Natural killer cell treated with Interleukin-12 subunit alpha and Interleukin-12 subunit beta and Interleukin-15 and Interleukin-18, amount 100 ng/mL, for 72 hours (primary cell): ENCODE measurements at regions not wholly inside any gene's neighbourhood (a gene's known extent, or its start where the extent isn't known, plus 50 kb on each side); places are given as distances from the start of the nearest gene placed in this dataset.

ENCODE experiments used
- ATAC-seq, 2 donors: fragments of 150-1000 bp; cut with Tn5 transposase in 1 of 2; sonication (Bioruptor Pico), chemical (Tn5 transposase) in 1 of 2; 2 replicates each; pipeline ENCODE4 v1.10.0; 2021
- DNase-seq: peaks from one replicate; pipeline ENCODE4 v3.0.0; 2022; ENCODE audit warnings: low spot score
- H3K27ac Mint-ChIP-seq, 2 donors: 1 replicate in 1 of 2; 2 replicates in 1 of 2; pipeline ENCODE4 v1.8.0; 2022; ENCODE audit warnings: mixed read lengths in 2 of 2, mild to moderate bottlenecking in 1 of 2, moderate library complexity in 1 of 2
- H3K27me3 Mint-ChIP-seq, 2 donors: 1 replicate in 1 of 2; 2 replicates in 1 of 2; pipeline ENCODE4 v1.8.0; 2022; ENCODE audit warnings: mixed read lengths in 2 of 2
- H3K36me3 Mint-ChIP-seq: one replicate; pipeline ENCODE4 v1.8.0; 2022; ENCODE audit warnings: mixed read lengths
- H3K4me1 Mint-ChIP-seq, 2 donors: 1 replicate in 1 of 2; 2 replicates in 1 of 2; pipeline ENCODE4 v1.8.0; 2022; ENCODE audit warnings: low read depth in 2 of 2, mixed read lengths in 2 of 2, mild to moderate bottlenecking in 1 of 2
- H3K4me3 Mint-ChIP-seq: one replicate; pipeline ENCODE4 v1.8.0; 2022; ENCODE audit warnings: mixed read lengths
- H3K9me3 Mint-ChIP-seq: 2 replicates; pipeline ENCODE4 v1.8.0; 2022; ENCODE audit warnings: mixed read lengths

DNA sequence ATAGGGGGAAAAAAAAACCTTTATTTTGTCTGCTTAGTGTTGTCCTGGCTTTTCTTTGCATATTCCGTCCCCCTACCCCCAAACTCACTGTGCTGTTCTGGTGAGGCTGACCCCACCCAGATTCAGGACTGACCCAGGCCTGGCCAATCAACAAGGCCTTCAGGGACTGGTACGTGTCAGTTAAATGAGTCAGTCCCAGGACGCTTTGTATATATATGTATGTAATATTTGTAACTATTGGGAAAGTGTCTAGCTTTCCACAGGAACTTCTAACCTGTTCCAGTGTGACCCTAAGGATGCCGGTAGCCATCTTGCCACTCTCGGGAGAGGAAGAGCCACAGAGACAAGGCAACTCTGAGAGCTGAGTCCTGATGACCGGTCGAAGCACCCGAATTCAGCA lies 107.4 kb downstream of the VCPKMT start:
- no peak for DNase-seq
- H3K36me3 Mint-ChIP-seq: peaks cover 9% of the 10 kb centered on the region
- H3K27ac Mint-ChIP-seq: peak overlapping the region in 1 of 2 donors; percentile 92
- no peaks in the 10 kb centered on the region for H3K9me3 Mint-ChIP-seq
- peaks cover 15 to 25% of the 10 kb centered on the region in 2 donors for H3K4me1 Mint-ChIP-seq
- ATAC-seq: no peak
- H3K27me3 Mint-ChIP-seq: no peaks in the 10 kb centered on the region
- H3K4me3 Mint-ChIP-seq: no peak overlapping the region

DNA sequence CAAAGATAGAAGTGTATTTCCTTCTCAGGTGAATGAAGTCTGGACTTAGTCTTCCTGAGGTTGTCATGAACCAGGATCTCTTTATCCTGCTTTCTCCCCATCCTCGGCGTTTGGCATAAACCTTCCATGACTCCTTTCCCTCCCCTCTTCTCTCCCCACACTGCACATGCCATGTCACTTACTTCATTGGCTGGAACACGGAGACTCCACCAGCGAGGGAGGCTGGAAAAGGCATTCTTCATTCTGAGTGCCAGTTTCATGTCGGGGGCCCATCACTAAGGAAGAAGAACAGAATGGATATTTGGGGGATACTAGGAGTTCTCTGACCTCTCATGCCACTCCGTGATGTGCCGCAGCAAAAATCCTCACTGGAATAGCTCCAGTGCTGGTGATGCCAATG lies 105.6 kb downstream of the VCPKMT start:
- H3K4me3 Mint-ChIP-seq: no peak overlapping the region
- H3K27me3 Mint-ChIP-seq: no peaks in the 10 kb centered on the region
- H3K27ac Mint-ChIP-seq: peak overlapping the region in 1 of 2 donors; percentile 63
- H3K36me3 Mint-ChIP-seq: peaks cover 10% of the 10 kb centered on the region
- H3K9me3 Mint-ChIP-seq: no peaks in the 10 kb centered on the region
- H3K4me1 Mint-ChIP-seq: peaks cover 22 to 28% of the 10 kb centered on the region in 2 donors
- DNase-seq: no peak
- ATAC-seq: no peak

DNA sequence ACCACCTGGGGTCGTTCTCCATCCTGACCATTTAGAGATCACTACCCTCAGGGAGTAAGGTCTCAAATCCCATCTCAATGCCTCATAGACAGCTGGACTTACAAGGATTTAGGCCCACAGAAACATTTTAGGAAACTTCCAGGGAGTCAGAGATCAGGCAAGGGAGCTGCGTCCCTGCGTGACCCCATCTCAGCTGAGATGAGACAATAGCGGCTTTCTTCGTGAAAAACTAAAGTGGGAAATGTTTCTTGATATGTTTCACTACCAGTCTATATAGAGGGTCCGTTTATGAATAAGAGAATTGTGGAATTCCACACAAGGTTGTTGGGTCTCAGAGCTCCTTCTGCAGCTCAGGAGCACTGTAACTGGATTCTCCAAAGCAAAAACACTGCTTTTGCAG lies 105.1 kb downstream of the VCPKMT start:
- DNase-seq (no peak), ATAC-seq (no peak)
- H3K4me1 Mint-ChIP-seq: peaks cover 26 to 33% of the 10 kb centered on the region in 2 donors
- no peaks in the 10 kb centered on the region for H3K27me3 Mint-ChIP-seq
- H3K4me3 Mint-ChIP-seq: no peak overlapping the region
- H3K27ac Mint-ChIP-seq: peak overlapping the region in 1 of 2 donors; percentile 63
- H3K9me3 Mint-ChIP-seq: no peaks in the 10 kb centered on the region
- peaks cover 14% of the 10 kb centered on the region for H3K36me3 Mint-ChIP-seq

DNA sequence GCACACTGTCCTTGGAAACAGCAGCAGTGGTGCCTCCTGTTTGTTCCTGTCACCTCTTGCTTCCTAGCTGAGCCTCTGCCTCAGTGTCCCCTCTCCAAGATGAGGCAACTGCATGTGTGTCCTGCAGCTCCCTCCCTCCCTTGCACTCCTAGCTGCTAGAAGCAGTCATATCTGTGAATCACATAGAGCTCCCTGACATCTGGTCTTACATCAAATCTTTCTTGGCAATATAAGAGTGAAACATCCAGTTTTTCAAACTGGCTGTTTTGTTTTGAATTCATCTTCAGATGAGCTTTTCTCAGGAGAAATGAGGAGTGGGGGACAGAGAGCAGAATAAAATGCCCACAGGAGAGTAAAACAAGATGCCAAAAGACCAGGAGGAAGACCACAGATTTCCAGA lies 103.7 kb downstream of the VCPKMT start:
- Mint-ChIP-seq H3K27me3 (no peaks in the 10 kb centered on the region), H3K27ac (peak overlapping the region; percentile 14 to 65)

DNA sequence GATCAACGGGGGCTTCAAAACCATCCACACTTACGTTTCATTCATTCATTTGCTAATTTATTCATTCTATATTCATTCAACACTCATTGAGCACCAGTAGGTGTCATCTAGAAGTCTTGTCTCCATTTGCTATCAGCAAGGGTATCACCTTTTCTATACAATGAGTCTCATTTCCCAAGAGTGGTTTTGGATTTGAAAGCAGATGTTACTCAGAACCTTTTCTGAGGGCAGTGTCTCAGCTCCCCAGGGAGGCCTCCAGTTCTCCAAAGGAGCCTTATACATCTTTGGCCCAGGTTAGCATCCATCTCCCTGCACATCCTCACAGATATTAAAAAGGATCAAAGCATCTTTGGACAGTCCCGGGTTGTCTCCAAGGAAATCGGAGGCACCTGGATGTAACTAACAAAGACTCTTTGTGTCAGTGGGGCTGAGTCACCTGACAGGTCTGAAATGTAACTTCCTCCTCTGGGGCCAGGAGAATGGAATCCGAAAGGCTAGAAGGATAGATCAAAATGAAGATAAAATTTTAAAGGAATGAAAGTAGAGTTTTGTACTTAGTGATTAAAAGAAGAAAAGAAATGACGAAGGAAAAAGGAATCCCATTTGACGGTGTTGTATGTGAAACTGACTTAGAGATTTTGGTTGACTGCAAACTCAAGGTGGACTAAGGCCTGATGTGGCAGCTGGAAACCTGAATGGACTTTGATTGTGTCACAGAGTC lies 103.0 kb downstream of the VCPKMT start:
- Mint-ChIP-seq H3K27me3 (no peaks in the 10 kb centered on the region), H3K27ac (peak overlapping the region; percentile 14 to 65)

More for the DNA sequence above, 103.7 kb downstream of the VCPKMT start:
- H3K9me3 Mint-ChIP-seq: no peaks in the 10 kb centered on the region
- ATAC-seq: no peak
- H3K4me1 Mint-ChIP-seq: peaks cover 26 to 37% of the 10 kb centered on the region in 2 donors
- peaks cover 14% of the 10 kb centered on the region for H3K36me3 Mint-ChIP-seq
- H3K4me3 Mint-ChIP-seq: no peak overlapping the region
- no peak for DNase-seq

DNA sequence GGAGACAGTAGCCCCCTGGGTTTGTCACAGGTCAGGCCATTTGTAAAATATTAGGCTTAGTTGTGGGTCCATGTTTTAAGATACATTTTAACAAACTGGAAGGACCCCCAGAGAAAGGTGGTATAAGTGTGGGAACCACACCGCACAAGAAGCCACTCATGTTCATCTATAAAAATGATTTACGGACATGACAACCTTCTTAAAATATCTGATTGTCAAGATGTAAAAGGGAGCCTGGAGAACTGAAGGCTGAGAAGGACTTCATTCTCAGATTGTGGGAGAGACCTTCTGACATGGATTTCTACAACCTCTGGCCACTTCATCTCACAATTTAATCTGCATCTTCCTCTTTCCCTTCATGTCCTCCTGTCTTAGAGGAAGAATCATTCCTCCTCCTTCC lies 102.4 kb downstream of the VCPKMT start:
- peaks cover 12% of the 10 kb centered on the region for H3K36me3 Mint-ChIP-seq
- H3K27me3 Mint-ChIP-seq: no peaks in the 10 kb centered on the region
- no peak overlapping the region for H3K4me3 Mint-ChIP-seq
- no peak for ATAC-seq
- no peaks in the 10 kb centered on the region for H3K9me3 Mint-ChIP-seq
- no peak for DNase-seq
- H3K4me1 Mint-ChIP-seq: peaks cover 24 to 34% of the 10 kb centered on the region in 2 donors
- H3K27ac Mint-ChIP-seq: peak overlapping the region; percentile 14 to 83

More for the DNA sequence above, 103.0 kb downstream of the VCPKMT start:
- H3K4me1 Mint-ChIP-seq: peaks cover 26 to 37% of the 10 kb centered on the region in 2 donors
- H3K9me3 Mint-ChIP-seq: no peaks in the 10 kb centered on the region
- ATAC-seq (no peak), DNase-seq (no peak)
- peaks cover 14% of the 10 kb centered on the region for H3K36me3 Mint-ChIP-seq
- H3K4me3 Mint-ChIP-seq: no peak overlapping the region

DNA sequence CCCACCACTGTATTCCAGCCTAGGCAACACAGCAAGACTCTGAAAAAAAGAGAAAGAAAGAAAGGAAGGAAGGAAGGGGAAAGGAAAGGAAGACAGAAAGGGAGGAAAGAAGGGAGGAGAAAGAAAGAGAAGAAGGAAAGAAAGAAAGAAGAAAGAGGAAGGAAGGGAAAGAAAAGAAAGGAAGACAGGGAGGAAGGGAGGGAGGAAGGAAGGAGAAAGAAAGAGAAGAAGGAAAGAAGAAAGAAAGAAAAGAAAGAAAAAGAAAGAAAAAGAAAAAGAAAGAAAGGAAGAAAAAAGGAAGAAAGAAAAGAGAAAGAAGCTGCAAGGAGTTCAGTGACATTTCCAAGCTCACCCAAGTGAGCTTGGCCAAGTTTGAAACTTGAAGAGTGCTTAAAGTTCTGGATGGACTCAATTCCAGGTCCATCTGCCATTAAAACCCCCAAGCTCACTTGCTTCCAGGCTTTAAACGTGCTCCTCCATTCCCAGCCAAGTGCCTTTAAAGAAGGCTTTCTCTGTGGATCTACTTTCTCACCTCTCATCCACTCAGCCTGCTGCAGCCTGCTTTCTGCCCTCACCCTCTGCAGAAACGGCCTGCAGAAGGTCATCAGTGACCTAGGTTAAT lies 101.5 kb downstream of the VCPKMT start:
- Mint-ChIP-seq H3K9me3 (peaks cover 4% of the 10 kb centered on the region), H3K27ac (peak overlapping the region; percentile 82 to 83), H3K36me3 (peaks cover 18% of the 10 kb centered on the region), H3K4me3 (no peak overlapping the region), H3K4me1 (peaks cover 25 to 31% of the 10 kb centered on the region in 2 donors), H3K27me3 (no peaks in the 10 kb centered on the region)
- no peak for DNase-seq
- no peak for ATAC-seq

DNA sequence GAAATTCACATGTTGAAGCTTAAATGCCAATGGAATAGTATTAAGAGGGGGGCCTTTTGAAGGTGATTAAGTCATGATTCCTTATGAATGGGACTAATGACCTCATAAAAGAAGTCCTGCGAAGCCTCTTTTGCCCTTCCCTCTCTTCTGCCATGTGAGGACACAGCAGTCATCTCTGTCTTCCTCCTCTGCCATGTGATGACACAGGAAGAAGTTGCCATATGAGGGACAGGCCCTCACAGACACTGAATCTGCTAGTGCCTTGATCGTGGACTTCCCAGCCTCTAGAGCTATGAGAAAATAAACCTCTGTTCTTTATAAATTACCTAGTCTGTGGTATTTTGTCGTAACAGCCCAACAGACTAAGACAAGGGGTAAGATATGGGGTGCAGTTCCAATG lies 100.7 kb downstream of the VCPKMT start:
- Mint-ChIP-seq H3K4me1 (peaks cover 29 to 36% of the 10 kb centered on the region in 2 donors), H3K9me3 (peaks cover 4% of the 10 kb centered on the region), H3K4me3 (peak overlapping the region; percentile 57), H3K36me3 (peaks cover 21% of the 10 kb centered on the region), H3K27me3 (no peaks in the 10 kb centered on the region), H3K27ac (peak overlapping the region; percentile 82 to 83)
- no peak for DNase-seq
- peak; percentile 73 to 81 for ATAC-seq

DNA sequence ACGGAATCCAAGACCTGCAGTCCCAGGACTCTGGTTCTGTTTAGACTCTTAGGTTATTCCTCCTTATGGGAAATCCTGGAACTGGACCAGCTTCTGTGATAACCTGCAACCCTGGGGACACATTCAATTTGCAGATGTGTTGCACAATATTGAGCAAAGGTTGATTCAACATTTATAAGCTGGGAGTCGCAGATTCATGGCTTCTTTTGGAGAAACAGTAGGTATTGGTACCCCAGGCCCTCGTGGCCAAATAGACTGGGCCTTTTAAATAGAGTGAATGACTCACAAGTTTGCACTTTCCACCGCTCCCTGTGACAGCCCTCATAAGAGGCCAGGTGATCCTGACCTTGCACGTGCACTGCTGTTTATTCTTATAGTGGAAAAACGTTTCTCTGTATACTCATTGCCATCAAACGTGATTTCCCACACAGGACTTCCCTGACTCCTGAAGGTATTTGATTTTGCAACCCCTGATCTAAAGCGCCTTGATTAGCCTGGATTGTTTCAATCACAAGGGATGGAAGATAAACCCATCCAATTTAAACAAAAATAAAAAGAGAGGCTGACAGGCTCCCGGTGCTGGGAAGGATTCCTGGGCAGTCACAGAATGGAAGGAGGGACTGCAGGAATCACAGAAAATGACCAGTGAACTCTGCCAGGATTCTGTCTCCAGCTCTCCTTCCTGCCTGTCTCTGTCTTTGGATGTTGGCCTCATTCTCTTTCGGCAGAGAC lies 98.0 kb downstream of the VCPKMT start:
- peak overlapping the region in 1 of 2 donors; percentile 58 for H3K27ac Mint-ChIP-seq
- ATAC-seq (no peak), DNase-seq (no peak)
- H3K36me3 Mint-ChIP-seq: peaks cover 33% of the 10 kb centered on the region
- peaks cover 47 to 51% of the 10 kb centered on the region in 2 donors for H3K4me1 Mint-ChIP-seq
- no peak overlapping the region for H3K4me3 Mint-ChIP-seq
- H3K9me3 Mint-ChIP-seq: peaks cover 4% of the 10 kb centered on the region
- no peaks in the 10 kb centered on the region for H3K27me3 Mint-ChIP-seq

DNA sequence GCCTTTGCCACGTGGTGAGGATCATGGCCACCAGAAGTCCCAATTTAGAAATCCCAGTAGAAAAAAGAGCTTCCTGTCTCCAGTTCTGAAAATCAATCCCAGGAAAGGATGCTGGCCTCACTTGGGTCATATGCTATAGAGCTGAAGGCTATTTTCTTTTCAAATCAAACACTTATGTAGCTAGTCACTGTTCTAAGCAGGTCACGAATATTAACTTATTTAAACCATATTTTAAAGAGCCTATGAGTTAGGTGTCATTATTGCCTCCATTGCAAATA lies 97.5 kb downstream of the VCPKMT start:
- H3K27me3 Mint-ChIP-seq: no peaks in the 10 kb centered on the region
- DNase-seq: no peak
- H3K36me3 Mint-ChIP-seq: peaks cover 35% of the 10 kb centered on the region
- H3K9me3 Mint-ChIP-seq: peaks cover 4% of the 10 kb centered on the region
- peaks cover 48 to 54% of the 10 kb centered on the region in 2 donors for H3K4me1 Mint-ChIP-seq
- ATAC-seq: no peak
- no peak overlapping the region for H3K4me3 Mint-ChIP-seq
- peak overlapping the region in 1 of 2 donors; percentile 58 for H3K27ac Mint-ChIP-seq

DNA sequence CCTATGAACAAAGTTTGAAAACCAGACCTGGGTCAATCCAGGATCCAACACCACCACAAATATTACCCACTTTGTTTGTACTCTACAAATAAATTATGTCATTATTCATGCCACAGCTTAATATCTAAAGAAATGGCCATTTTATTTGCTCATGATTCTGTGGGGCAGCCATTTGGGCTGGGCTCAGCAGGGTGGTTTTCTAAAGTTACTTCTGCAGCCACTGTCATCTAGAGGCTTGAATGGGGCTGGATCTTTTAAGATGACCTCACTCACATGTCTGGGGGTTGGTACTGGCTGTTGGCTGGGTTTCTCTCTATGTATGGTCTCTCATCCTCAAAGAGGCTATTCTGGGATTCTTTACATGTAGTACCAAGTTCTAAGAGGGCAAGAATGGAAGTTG lies 96.2 kb downstream of the VCPKMT start:
- Mint-ChIP-seq H3K4me3 (no peak overlapping the region), H3K9me3 (peaks cover 5% of the 10 kb centered on the region), H3K27me3 (no peaks in the 10 kb centered on the region), H3K4me1 (peaks cover 42 to 47% of the 10 kb centered on the region in 2 donors), H3K27ac (peak overlapping the region; percentile 82 to 93), H3K36me3 (peaks cover 35% of the 10 kb centered on the region)
- DNase-seq (no peak), ATAC-seq (no peak)

DNA sequence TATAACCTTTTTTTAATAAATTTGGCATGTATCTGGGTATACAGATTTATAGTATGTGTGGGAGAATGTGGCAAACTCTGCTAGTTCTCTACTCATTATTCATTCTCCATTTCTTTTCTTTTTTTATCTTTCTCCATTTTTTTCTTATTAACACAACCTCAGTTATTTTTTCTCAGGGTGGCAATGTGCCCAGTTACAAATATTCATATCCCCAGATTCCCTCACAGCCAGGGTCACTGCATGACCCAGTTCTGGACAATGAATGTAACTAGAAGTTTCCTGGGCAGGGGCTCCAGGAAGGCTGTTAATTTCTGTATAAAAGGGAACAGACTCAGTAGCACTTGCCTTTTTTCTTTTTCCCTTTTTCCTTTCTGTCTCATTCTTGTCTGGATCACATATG lies 95.6 kb downstream of the VCPKMT start:
- Mint-ChIP-seq H3K36me3 (peaks cover 40% of the 10 kb centered on the region), H3K27me3 (no peaks in the 10 kb centered on the region), H3K9me3 (peaks cover 11% of the 10 kb centered on the region), H3K27ac (peak overlapping the region; percentile 82 to 93), H3K4me1 (peaks cover 42 to 48% of the 10 kb centered on the region in 2 donors), H3K4me3 (peak overlapping the region; percentile 90)
- ATAC-seq (no peak), DNase-seq (no peak)

DNA sequence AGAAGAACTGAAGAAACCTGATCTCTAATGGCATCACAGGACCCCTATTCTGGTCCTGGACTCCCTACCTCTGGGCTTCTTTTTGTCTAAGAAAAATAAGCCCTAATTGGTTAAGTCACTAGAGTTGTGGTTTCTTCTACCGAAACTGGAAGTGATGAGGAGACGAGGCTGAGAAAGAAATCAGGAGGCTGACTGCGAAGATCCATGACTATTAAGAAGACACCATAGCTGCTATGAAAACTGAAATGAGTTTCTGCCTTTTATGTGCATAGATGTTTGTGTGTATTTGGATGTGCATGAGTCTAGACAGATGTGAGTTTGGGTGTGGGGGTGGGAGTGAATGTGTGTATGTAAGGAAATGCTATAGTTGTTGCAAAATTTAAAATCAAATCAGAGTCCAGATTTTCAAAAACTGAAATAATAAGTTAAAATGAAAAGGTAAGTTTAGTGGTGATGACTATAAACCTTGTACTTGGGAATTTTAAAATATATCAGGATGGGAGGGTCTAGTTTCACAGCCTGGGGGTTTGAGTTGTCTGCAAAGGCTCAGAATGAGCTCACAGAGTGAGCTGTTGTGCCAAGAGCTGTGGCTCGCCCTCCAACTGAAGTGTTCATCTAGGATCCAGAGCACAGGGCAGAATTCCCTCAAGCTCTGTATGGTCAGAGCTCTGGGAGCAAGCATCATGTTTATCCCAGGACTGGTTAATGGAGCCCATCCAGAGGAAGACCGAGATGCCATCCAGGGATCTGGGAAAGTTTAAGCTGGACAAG lies 94.9 kb downstream of the VCPKMT start:
- DNase-seq: no peak
- H3K9me3 Mint-ChIP-seq: peaks cover 12% of the 10 kb centered on the region
- peaks cover 38% of the 10 kb centered on the region for H3K36me3 Mint-ChIP-seq
- H3K4me3 Mint-ChIP-seq: peak overlapping the region; percentile 90
- H3K27me3 Mint-ChIP-seq: no peaks in the 10 kb centered on the region
- peak; percentile 64 to 76 for ATAC-seq
- peaks cover 39 to 41% of the 10 kb centered on the region in 2 donors for H3K4me1 Mint-ChIP-seq
- H3K27ac Mint-ChIP-seq: peak overlapping the region; percentile 82 to 93
